MM.1S (cell line): ENCODE measurements at regions not wholly inside any gene's neighbourhood (a gene's known extent, or its start where the extent isn't known, plus 50 kb on each side); places are given as distances from the start of the nearest gene placed in this dataset.

Experiments used
- DNase-seq: peaks from one replicate; pipeline ENCODE4 v3.0.0-alpha.2; 2015
- H2AFZ ChIP-seq: fragments of 300-600 bp; sonication (generic); 2 replicates; pipeline ENCODE4 v1.6.0; 2016; ENCODE audit warnings: antibody characterized with exemption, low read length
- H3F3A ChIP-seq: fragments of 300-600 bp; sonication (generic); 2 replicates; pipeline ENCODE4 v1.6.1; 2016; ENCODE audit warnings: mild to moderate bottlenecking, antibody characterized with exemption, low read length, moderate library complexity, mixed read lengths; ENCODE audit not compliant: insufficient read depth
- H3K27ac ChIP-seq: fragments of 300-600 bp; sonication (generic); 2 replicates; pipeline ENCODE4 v1.5.1; 2016; ENCODE audit warnings: mild to moderate bottlenecking, low read length
- H3K27me3 ChIP-seq: fragments of 300-600 bp; sonication (generic); replicated peaks from 2 replicates; pipeline ENCODE4 v1.6.0; 2016; ENCODE audit warnings: low read length; ENCODE audit not compliant: insufficient read depth
- H3K36me3 ChIP-seq: fragments of 300-600 bp; sonication (generic); replicated peaks from 2 replicates; pipeline ENCODE4 v1.6.1; 2016; ENCODE audit warnings: mild to moderate bottlenecking, low read length, mixed read lengths; ENCODE audit not compliant: insufficient read depth
- H3K4me1 ChIP-seq: fragments of 300-600 bp; sonication (generic); 2 replicates; pipeline ENCODE4 v1.6.1; 2016; ENCODE audit warnings: low read length, mixed read lengths
- H3K4me2 ChIP-seq: fragments of 300-600 bp; sonication (generic); 2 replicates; pipeline ENCODE4 v1.6.0; 2016; ENCODE audit warnings: low read depth, low read length
- H3K4me3 ChIP-seq: fragments of 300-600 bp; sonication (generic); 2 replicates; pipeline ENCODE4 v1.5.1; 2016; ENCODE audit warnings: low read length, mixed read lengths
- H3K79me2 ChIP-seq: fragments of 300-600 bp; sonication (generic); 2 replicates; pipeline ENCODE4 v1.6.1; 2016; ENCODE audit warnings: mixed run types, low read length, mixed read lengths
- H3K9ac ChIP-seq: fragments of 300-600 bp; sonication (generic); 2 replicates; pipeline ENCODE4 v1.6.1; 2016; ENCODE audit warnings: low read length, mixed read lengths
- H3K9me2 ChIP-seq: fragments of 300-600 bp; sonication (generic); replicated peaks from 2 replicates; pipeline ENCODE4 v1.6.1; 2016; ENCODE audit warnings: mild to moderate bottlenecking, low read length, mixed read lengths; ENCODE audit not compliant: insufficient read depth
- H3K9me3 ChIP-seq: fragments of 300-600 bp; sonication (generic); replicated peaks from 2 replicates; pipeline ENCODE4 v1.6.1; 2016; ENCODE audit warnings: mild to moderate bottlenecking, low read length, mixed read lengths; ENCODE audit not compliant: insufficient read depth
- H4K20me1 ChIP-seq: fragments of 300-600 bp; sonication (generic); 2 replicates; pipeline ENCODE4 v1.6.1; 2016; ENCODE audit warnings: mild to moderate bottlenecking, low read length, moderate library complexity, mixed read lengths; ENCODE audit not compliant: insufficient read depth
- CTCF ChIP-seq: fragments of 300-600 bp; sonication (generic); IDR thresholded peaks from 2 replicates; pipeline ENCODE4 v1.5.1; 2016; ENCODE audit warnings: antibody characterized with exemption, low read length, mixed read lengths
- EZH2 ChIP-seq: fragments of 300-600 bp; sonication (generic); optimal IDR thresholded peaks from 2 replicates; pipeline ENCODE3; 2017; ENCODE audit warnings: low read depth, mild to moderate bottlenecking, antibody characterized with exemption, low read length, mixed read lengths
- EZH2phosphoT487 ChIP-seq: fragments of 300-600 bp; sonication (generic); IDR thresholded peaks from 2 replicates; pipeline ENCODE4 v1.6.1; 2018; ENCODE audit warnings: antibody characterized with exemption, low read length

- Histone ChIP-seq H2AFZ (no peak overlapping the region), H3K79me2 (no peaks in the 10 kb centered on the region), H3K4me1 (peaks cover 37% of the 10 kb centered on the region), H3K9me2 (no peaks in the 10 kb centered on the region), H3K9me3 (no peaks in the 10 kb centered on the region), H3K27ac (no peak overlapping the region), H4K20me1 (no peaks in the 10 kb centered on the region), H3K4me3 (no peak overlapping the region), H3K4me2 (no peak overlapping the region), H3K27me3 (no peaks in the 10 kb centered on the region), H3K9ac (no peak overlapping the region), H3K36me3 (no peaks in the 10 kb centered on the region), H3F3A (peaks cover 28% of the 10 kb centered on the region)
- no peak for DNase-seq
- TF ChIP-seq EZH2 = no peak
- no peak for TF ChIP-seq CTCF
- TF ChIP-seq EZH2phosphoT487 = no peak
Observed at GRCh38 chr3:182397164-182397563, 396.1 kb upstream of the ATP11B start.

- Histone ChIP-seq H2AFZ (no peak overlapping the region), H3K9me3 (no peaks in the 10 kb centered on the region), H3K4me2 (no peak overlapping the region), H3K4me1 (peaks cover 10% of the 10 kb centered on the region), H3K4me3 (no peak overlapping the region), H3K27ac (no peak overlapping the region), H3K9me2 (no peaks in the 10 kb centered on the region), H3K79me2 (no peaks in the 10 kb centered on the region), H3F3A (no peaks in the 10 kb centered on the region), H3K27me3 (no peaks in the 10 kb centered on the region), H3K36me3 (no peaks in the 10 kb centered on the region), H3K9ac (no peak overlapping the region), H4K20me1 (no peaks in the 10 kb centered on the region)
- DNase-seq = no peak
- TF ChIP-seq CTCF (no peak), EZH2 (no peak), EZH2phosphoT487 (no peak)
Observed at GRCh38 chr3:182399978-182400737, 393.1 kb upstream of the ATP11B start.

GRCh38 chr3:182400838-182401237 lies 392.5 kb upstream of the ATP11B start:
- Histone ChIP-seq H3K4me2 (no peak overlapping the region), H3K36me3 (no peaks in the 10 kb centered on the region), H4K20me1 (no peaks in the 10 kb centered on the region), H3K9me3 (no peaks in the 10 kb centered on the region), H2AFZ (no peak overlapping the region), H3K79me2 (no peaks in the 10 kb centered on the region), H3K9ac (no peak overlapping the region), H3F3A (no peaks in the 10 kb centered on the region), H3K4me3 (no peak overlapping the region), H3K9me2 (no peaks in the 10 kb centered on the region), H3K27ac (no peak overlapping the region), H3K27me3 (no peaks in the 10 kb centered on the region), H3K4me1 (peaks cover 7% of the 10 kb centered on the region; the same call in 1 of the 2 replicates)
- TF ChIP-seq EZH2phosphoT487 (no peak), EZH2 (no peak), CTCF (no peak)
- no peak for DNase-seq
